ENCODE measurements at regions not wholly inside any gene's neighbourhood (a gene's known extent, or its start where the extent isn't known, plus 50 kb on each side); places are given as distances from the start of the nearest gene placed in this dataset.

- TF ChIP-seq POLR2AphosphoS5 (IDR thresholded peaks at IDR 0.05; ENCODE audit: low read depth) (no peak), GABPA (IDR thresholded peaks at IDR 0.05; ENCODE audit: low read depth) (no peak), SPI1 (IDR thresholded peaks at IDR 0.05; ENCODE audit: borderline replicate concordance, low read depth) (no peak), CTCF (IDR thresholded peaks at IDR 0.05; ENCODE audit: insufficient read depth, low read length) (no peak), REST (IDR thresholded peaks at IDR 0.05; ENCODE audit: insufficient replicate concordance, low read depth) (no peak)
Observed at GRCh38 chr5:98503616-98504015, 269.8 kb upstream of the RGMB start.

GRCh38 chr5:98504505-98504904 is 269.0 kb upstream of the RGMB start:
- Histone ChIP-seq H3K27ac (replicated peaks) (no peak overlapping the region), H3K4me3 (replicated peaks; ENCODE audit: insufficient read depth, low read length) (no peak overlapping the region), H3K27me3 (ENCODE audit: insufficient read depth, poor library complexity, severe bottlenecking) (no peaks in the 10 kb centered on the region)
- no peak for DNase-seq (ENCODE audit: low read depth in 1 of 2, low spot score in 1 of 2)
- TF ChIP-seq REST (IDR thresholded peaks at IDR 0.05; ENCODE audit: insufficient replicate concordance, low read depth) (no peak), GABPA (IDR thresholded peaks at IDR 0.05; ENCODE audit: low read depth) (no peak), SPI1 (IDR thresholded peaks at IDR 0.05; ENCODE audit: borderline replicate concordance, low read depth) (no peak), POLR2AphosphoS5 (IDR thresholded peaks at IDR 0.05; ENCODE audit: low read depth) (no peak), CTCF (IDR thresholded peaks at IDR 0.05; ENCODE audit: insufficient read depth, low read length) (no peak)

More at GRCh38 chr5:98503616-98504015, 269.8 kb upstream of the RGMB start:
- Histone ChIP-seq H3K27me3 (ENCODE audit: insufficient read depth, poor library complexity, severe bottlenecking) (no peaks in the 10 kb centered on the region), H3K27ac (replicated peaks) (no peak overlapping the region), H3K4me3 (replicated peaks; ENCODE audit: insufficient read depth, low read length) (no peak overlapping the region)
- no peak for DNase-seq (ENCODE audit: low read depth in 1 of 2, low spot score in 1 of 2)

- no peak for DNase-seq (ENCODE audit: low read depth in 1 of 2, low spot score in 1 of 2)
- no peak overlapping the region for H3K4me3 ChIP-seq (replicated peaks; ENCODE audit: insufficient read depth, low read length)
- TF ChIP-seq GABPA (IDR thresholded peaks at IDR 0.05; ENCODE audit: low read depth): no peak
- TF ChIP-seq SPI1 (IDR thresholded peaks at IDR 0.05; ENCODE audit: borderline replicate concordance, low read depth): no peak
- TF ChIP-seq CTCF (IDR thresholded peaks at IDR 0.05; ENCODE audit: insufficient read depth, low read length): no peak
- no peak for TF ChIP-seq POLR2AphosphoS5 (IDR thresholded peaks at IDR 0.05; ENCODE audit: low read depth)
- TF ChIP-seq REST (IDR thresholded peaks at IDR 0.05; ENCODE audit: insufficient replicate concordance, low read depth): no peak
- H3K27me3 ChIP-seq (ENCODE audit: insufficient read depth, poor library complexity, severe bottlenecking): no peaks in the 10 kb centered on the region
- H3K27ac ChIP-seq (replicated peaks): no peak overlapping the region
Observed at GRCh38 chr5:98510143-98510985, 263.1 kb upstream of the RGMB start.
